ENCODE measurements at regions not wholly inside any gene's neighbourhood (a gene's known extent, or its start where the extent isn't known, plus 50 kb on each side); places are given as distances from the start of the nearest gene placed in this dataset.

GRCh38 chr3:188064831-188065493 is 89.0 kb upstream of the LPP start:
- CTCF ChIA-PET, result no interaction called here
- no peaks in the 10 kb centered on the region for H3K9me3 ChIP-seq (replicated peaks; ENCODE audit: control insufficient read depth, insufficient read depth, low read length)
- no peaks in the 10 kb centered on the region for H3K36me3 ChIP-seq (ENCODE audit: control insufficient read depth in 2 of 2, extremely low read depth in 1 of 2, insufficient read depth in 2 of 2, low read length in 2 of 2)
- dilution Hi-C loops (cut with MboI; ENCODE audit: extremely low pct_ligation_motif_present, low sequenced_read_pairs) (no loop called here), intact Hi-C loops (cut with micrococcal nuclease) (no loop called here)
- no peaks in the 10 kb centered on the region for H3K27me3 ChIP-seq (ENCODE audit: control insufficient read depth in 2 of 2, insufficient read depth in 2 of 2, low read length in 2 of 2)
- TF ChIP-seq POLR2A (IDR thresholded peaks at IDR 0.05; ENCODE audit: low read depth, low read length) (no peak), FOS (IDR thresholded peaks at IDR 0.05; ENCODE audit: borderline replicate concordance, insufficient read depth, low read length) (no peak), CTCF (IDR thresholded peaks at IDR 0.05; ENCODE audit: extremely low read depth in 1 of 2, insufficient read depth in 1 of 2, low read depth in 1 of 2, low read length in 2 of 2) (no peak), EZH2 (IDR thresholded peaks at IDR 0.05; ENCODE audit: borderline replicate concordance, low read depth, low read length, severe bottlenecking) (no peak), POLR2AphosphoS5 (IDR thresholded peaks at IDR 0.05; ENCODE audit: insufficient read depth, low read depth, low read length) (no peak), MYC (IDR thresholded peaks at IDR 0.05; ENCODE audit: low read depth, low read length) (no peak), GATA2 (IDR thresholded peaks at IDR 0.05; ENCODE audit: insufficient read depth, insufficient read length, low read depth, low read length) (no peak), MAX (IDR thresholded peaks at IDR 0.05; ENCODE audit: insufficient read depth, insufficient read length) (no peak)
- H3K9me1 ChIP-seq (replicated peaks; ENCODE audit: control insufficient read depth, extremely low read depth, insufficient read depth, low read length), result no peaks in the 10 kb centered on the region
- DNase-seq (ENCODE audit: low read depth, low spot score), result no peak
- H3K4me2 ChIP-seq (ENCODE audit: insufficient read depth, low read length), result no peak overlapping the region
- peaks cover 14% of the 10 kb centered on the region for H3K4me1 ChIP-seq (ENCODE audit: control insufficient read depth, extremely low read depth, insufficient read depth, low read length)
- H3K4me3 ChIP-seq (replicated peaks in 1 of 3; ENCODE audit: insufficient read depth in 1 of 3, low read depth in 1 of 3, low read length in 3 of 3), result no peak overlapping the region
- H3K27ac ChIP-seq (ENCODE audit: insufficient read depth, low read depth, low read length), result no peak overlapping the region
- FAIRE-seq, result no peak
- H3K79me2 ChIP-seq (ENCODE audit: control insufficient read depth, insufficient read depth, low read length), result no peaks in the 10 kb centered on the region
- POLR2A ChIA-PET, result no interaction called here
- no TSS peak for BruUV-seq (replicated peaks)
- no peak overlapping the region for H2AFZ ChIP-seq (ENCODE audit: low read depth, low read length)
- no peaks in the 10 kb centered on the region for H4K20me1 ChIP-seq (replicated peaks; ENCODE audit: control insufficient read depth, extremely low read depth, insufficient read depth, low read length)
- no peak overlapping the region for H3K9ac ChIP-seq (replicated peaks; ENCODE audit: extremely low read depth, insufficient read depth, low read length)
